ENCODE measurements at regions not wholly inside any gene's neighbourhood (a gene's known extent, or its start where the extent isn't known, plus 50 kb on each side); places are given as distances from the start of the nearest gene placed in this dataset.

- TF ChIP-seq, protein P1, sequence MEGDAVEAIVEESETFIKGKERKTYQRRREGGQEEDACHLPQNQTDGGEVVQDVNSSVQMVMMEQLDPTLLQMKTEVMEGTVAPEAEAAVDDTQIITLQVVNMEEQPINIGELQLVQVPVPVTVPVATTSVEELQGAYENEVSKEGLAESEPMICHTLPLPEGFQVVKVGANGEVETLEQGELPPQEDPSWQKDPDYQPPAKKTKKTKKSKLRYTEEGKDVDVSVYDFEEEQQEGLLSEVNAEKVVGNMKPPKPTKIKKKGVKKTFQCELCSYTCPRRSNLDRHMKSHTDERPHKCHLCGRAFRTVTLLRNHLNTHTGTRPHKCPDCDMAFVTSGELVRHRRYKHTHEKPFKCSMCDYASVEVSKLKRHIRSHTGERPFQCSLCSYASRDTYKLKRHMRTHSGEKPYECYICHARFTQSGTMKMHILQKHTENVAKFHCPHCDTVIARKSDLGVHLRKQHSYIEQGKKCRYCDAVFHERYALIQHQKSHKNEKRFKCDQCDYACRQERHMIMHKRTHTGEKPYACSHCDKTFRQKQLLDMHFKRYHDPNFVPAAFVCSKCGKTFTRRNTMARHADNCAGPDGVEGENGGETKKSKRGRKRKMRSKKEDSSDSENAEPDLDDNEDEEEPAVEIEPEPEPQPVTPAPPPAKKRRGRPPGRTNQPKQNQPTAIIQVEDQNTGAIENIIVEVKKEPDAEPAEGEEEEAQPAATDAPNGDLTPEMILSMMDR (IDR thresholded peaks at IDR 0.05; ENCODE audit: insufficient read depth, low read length, poor library complexity, severe bottlenecking) = peak; percentile 17
- no peak for TF ChIP-seq EZH2phosphoT487 (conservative IDR thresholded peaks at IDR 0.05; ENCODE audit: low read length)
Observed at GRCh38 chr17:79388556-79389295, 222.1 kb downstream of the RBFOX3 start.

Data from SU-DHL-6 (cell line).